GM12864 (cell line): ENCODE measurements at regions not wholly inside any gene's neighbourhood (a gene's known extent, or its start where the extent isn't known, plus 50 kb on each side); places are given as distances from the start of the nearest gene placed in this dataset.

Experiments used
- DNase-seq: peaks from one replicate; pipeline ENCODE4 v3.0.0-alpha.2; 2011; ENCODE audit warnings: low read depth
- H3K4me3 ChIP-seq: 2 replicates; pipeline ENCODE4 v1.5.1; 2011; ENCODE audit warnings: mild to moderate bottlenecking, low read depth, low read length, control low read depth
- TF ChIP-seq, protein P1 (sequence below): IDR thresholded peaks from 2 replicates; pipeline ENCODE4 v1.5.1; 2011; ENCODE audit warnings: low read depth, mild to moderate bottlenecking, moderate library complexity, low read length, control low read depth, inconsistent platforms; ENCODE audit errors: missing control alignments

DNA sequence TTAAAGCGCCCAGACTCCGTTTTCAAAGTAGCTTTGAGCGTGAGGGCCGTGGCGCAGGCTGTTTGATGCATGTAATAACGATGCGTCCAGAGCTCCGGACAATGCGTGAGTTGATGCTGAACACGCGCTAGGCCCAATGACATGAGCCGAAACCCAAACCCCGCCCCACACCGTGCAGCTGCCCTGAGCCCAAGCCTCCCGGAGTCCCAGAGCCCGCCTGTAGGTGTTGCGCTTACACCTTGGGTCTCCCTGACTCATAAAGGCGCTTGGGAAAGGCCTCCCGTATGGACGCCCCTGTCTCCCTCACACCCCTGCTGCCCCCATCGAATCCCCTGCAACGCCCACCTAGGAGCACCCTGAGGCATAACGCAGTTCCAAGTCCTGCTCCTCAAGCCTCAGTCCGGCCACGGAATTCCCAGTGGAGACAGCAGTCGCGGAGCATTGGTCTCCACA is 87.6 kb downstream of the ERMARD start:
- DNase-seq = no peak
- H3K4me3 ChIP-seq = no peak overlapping the region
- TF ChIP-seq, protein P1, sequence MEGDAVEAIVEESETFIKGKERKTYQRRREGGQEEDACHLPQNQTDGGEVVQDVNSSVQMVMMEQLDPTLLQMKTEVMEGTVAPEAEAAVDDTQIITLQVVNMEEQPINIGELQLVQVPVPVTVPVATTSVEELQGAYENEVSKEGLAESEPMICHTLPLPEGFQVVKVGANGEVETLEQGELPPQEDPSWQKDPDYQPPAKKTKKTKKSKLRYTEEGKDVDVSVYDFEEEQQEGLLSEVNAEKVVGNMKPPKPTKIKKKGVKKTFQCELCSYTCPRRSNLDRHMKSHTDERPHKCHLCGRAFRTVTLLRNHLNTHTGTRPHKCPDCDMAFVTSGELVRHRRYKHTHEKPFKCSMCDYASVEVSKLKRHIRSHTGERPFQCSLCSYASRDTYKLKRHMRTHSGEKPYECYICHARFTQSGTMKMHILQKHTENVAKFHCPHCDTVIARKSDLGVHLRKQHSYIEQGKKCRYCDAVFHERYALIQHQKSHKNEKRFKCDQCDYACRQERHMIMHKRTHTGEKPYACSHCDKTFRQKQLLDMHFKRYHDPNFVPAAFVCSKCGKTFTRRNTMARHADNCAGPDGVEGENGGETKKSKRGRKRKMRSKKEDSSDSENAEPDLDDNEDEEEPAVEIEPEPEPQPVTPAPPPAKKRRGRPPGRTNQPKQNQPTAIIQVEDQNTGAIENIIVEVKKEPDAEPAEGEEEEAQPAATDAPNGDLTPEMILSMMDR = no peak

DNA sequence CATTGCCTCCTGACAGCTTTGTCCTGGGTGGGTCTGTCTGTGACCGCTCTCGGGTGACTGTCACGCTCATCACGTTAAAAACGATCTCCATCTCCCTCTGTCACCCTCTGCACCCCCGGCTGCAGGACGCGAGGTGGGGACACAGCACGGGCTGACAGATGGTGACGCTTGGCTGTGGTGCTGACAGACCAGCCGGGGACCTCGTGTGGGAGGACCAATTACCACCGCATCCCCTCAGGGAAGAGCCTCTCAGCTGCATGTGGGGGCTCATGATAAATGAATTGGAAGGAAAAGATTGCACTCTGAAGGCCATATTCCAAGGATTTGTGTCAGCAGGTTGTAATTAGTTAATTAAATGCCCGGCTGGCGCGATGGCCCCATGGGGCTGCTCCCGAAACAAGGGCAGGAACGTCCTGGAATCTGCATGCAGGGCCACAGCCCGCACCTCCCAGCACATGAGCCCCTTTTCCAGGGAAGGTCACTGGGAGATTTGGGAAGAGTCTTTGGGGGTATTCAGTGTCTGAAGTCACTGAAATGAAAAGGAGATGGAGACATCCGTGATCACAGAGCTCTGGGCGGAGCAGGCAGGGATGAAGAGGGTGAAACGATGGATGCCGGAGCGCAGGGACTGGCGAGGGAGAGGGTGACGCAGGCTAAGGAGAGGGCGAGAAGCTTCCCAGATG is 87.1 kb downstream of the ERMARD start:
- no peak for DNase-seq
- TF ChIP-seq, protein P1 = no peak
- H3K4me3 ChIP-seq = no peak overlapping the region

GRCh38 chr6:169837529-169838250 is 86.3 kb downstream of the ERMARD start:
- DNase-seq = no peak
- H3K4me3 ChIP-seq = no peak overlapping the region
- TF ChIP-seq, protein P1 = no peak

DNA sequence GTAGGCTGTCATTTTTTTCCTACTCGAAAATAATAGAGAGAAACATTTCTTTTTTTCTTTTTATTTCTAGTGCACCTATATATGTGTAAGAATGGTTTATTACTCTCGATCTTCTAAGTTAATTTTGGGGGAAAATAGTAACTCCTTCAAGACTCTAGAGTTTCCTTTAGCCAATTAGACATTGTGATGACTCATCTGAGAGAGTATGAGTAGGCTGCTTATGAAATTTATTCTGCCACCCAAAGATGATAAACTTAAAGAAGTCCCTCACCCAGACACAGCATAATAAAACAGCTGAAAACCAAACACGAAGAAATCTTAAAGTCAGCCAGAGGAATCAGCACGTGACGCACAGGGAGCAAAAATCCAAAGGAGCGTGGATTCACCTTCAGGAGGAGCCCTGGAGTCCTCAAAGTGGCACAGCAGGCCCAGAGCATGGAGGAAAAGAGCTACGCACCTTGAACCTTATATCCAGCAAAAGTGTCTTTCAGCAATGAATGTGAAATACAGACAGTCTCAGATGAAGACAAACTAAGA is 81.9 kb downstream of the ERMARD start:
- TF ChIP-seq, protein P1 = no peak
- DNase-seq = no peak

DNA sequence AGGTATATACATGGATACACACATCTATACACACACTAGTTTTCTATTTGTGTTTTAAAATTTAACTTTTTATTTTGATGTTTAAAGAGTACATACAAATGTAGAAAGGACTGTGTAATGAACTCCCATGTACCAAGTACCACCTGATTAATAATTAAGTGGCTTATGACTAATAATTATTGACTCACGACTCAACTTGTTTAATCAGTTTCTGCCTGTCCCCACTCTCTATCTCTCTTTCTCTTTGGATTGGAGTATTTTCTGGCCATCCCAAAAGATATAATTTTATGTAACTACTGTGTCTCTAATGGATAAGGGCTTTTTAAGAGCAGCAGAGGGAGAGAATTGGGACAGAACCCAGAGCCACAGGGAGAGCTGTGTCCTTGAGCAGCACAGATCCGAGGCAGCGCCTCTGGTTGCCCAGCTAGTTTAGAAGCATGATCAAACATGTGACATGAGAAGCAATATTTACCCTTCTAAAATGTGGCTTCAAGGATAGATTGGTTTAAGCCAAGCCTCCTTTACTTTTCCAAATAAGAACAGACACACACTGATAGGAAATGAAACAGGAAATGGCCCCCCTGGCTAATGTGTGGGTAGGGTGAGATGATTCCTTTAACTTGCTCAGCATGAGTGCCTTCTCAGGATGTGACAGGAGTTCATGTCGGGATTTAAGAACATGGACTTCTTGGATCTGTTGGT is 81.0 kb downstream of the ERMARD start:
- DNase-seq = no peak
- TF ChIP-seq, protein P1 = no peak
- no peak overlapping the region for H3K4me3 ChIP-seq

More for the DNA sequence above, 81.9 kb downstream of the ERMARD start:
- no peak overlapping the region for H3K4me3 ChIP-seq

GRCh38 chr6:169831450-169832246 is 80.2 kb downstream of the ERMARD start:
- no peak for DNase-seq

More at GRCh38 chr6:169831450-169832246, 80.2 kb downstream of the ERMARD start:
- TF ChIP-seq, protein P1 = peak; percentile 96
- no peak overlapping the region for H3K4me3 ChIP-seq
